ENCODE measurements at regions not wholly inside any gene's neighbourhood (a gene's known extent, or its start where the extent isn't known, plus 50 kb on each side); places are given as distances from the start of the nearest gene placed in this dataset.
A peak's percentile ranks its signal among the peaks of the same experiment; 100 is the strongest.

DNA sequence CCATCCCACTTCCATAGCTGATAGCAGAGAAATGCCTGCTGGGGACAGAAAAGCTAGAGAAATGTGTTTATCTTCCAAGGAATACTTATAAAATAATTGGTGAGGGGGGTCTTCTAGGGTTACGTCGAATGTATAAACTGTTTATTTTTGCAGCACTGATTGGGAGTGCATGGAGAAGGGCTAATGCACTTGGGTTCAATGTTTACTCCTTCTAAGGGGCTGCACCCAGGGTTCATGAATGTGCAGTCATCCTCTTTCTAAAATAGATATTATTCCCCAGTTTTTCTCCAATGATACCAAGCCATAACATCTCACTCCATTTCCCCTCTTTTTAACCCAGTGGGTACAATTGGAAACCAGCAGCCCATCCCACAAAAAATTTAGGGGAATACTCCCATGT lies 336.9 kb downstream of the ETS1 start:
- FAIRE-seq (no peak), DNase-seq (ENCODE audit: low read depth) (no peak)
- H3K36me3 ChIP-seq (ENCODE audit: control insufficient read depth, insufficient read depth, low read length), result no peaks in the 10 kb centered on the region
- no peaks in the 10 kb centered on the region for H3K27me3 ChIP-seq (ENCODE audit: control insufficient read depth, insufficient read depth, low read length)
- no peak overlapping the region for H3K4me3 ChIP-seq (ENCODE audit: low read depth, low read length)
- TF ChIP-seq, protein P1, sequence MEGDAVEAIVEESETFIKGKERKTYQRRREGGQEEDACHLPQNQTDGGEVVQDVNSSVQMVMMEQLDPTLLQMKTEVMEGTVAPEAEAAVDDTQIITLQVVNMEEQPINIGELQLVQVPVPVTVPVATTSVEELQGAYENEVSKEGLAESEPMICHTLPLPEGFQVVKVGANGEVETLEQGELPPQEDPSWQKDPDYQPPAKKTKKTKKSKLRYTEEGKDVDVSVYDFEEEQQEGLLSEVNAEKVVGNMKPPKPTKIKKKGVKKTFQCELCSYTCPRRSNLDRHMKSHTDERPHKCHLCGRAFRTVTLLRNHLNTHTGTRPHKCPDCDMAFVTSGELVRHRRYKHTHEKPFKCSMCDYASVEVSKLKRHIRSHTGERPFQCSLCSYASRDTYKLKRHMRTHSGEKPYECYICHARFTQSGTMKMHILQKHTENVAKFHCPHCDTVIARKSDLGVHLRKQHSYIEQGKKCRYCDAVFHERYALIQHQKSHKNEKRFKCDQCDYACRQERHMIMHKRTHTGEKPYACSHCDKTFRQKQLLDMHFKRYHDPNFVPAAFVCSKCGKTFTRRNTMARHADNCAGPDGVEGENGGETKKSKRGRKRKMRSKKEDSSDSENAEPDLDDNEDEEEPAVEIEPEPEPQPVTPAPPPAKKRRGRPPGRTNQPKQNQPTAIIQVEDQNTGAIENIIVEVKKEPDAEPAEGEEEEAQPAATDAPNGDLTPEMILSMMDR (IDR thresholded peaks at IDR 0.05; ENCODE audit: insufficient read depth, low read length, severe bottlenecking), result no peak

DNA sequence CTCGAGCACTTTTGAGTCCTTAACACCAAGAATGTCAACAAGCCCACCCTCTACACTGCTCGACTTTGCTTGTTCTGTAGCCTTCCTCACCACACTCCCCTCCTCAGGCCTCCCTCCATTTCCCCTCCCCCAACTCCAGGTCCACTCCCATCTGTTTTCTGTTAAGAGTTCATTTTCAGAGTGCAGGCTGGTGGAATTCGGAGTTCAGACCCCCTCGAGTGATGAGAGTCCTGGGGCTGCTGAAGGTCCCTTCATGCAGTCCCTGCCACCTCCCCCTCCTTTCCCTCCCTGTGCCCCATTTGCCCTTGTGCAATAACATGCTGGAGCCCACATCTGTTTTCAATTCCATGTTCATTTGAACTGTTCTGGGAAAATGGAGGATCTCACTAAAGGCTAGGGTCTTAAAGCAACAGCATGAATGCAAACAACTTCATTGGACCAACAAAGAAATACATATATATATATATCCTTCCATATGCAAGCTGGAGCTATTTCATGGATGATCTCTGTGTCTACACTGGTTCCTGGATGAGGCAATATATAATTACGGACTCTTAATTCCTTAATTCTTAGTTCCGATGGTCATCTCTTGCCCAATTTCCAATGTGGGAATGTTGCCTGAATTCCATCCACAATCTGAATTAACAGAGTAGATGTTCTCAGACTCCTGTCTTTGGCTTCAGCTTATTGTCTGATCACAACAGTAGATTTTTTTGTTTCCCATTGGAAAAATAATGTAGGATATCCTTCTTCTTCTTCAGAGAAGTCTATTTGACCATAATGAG lies 340.4 kb downstream of the ETS1 start:
- no peak for DNase-seq (ENCODE audit: low read depth)
- no peak for FAIRE-seq
- H3K4me3 ChIP-seq (ENCODE audit: low read depth, low read length), result no peak overlapping the region
- no peaks in the 10 kb centered on the region for H3K27me3 ChIP-seq (ENCODE audit: control insufficient read depth, insufficient read depth, low read length)
- TF ChIP-seq, protein P1 (IDR thresholded peaks at IDR 0.05; ENCODE audit: insufficient read depth, low read length, severe bottlenecking), result no peak
- no peaks in the 10 kb centered on the region for H3K36me3 ChIP-seq (ENCODE audit: control insufficient read depth, insufficient read depth, low read length)

DNA sequence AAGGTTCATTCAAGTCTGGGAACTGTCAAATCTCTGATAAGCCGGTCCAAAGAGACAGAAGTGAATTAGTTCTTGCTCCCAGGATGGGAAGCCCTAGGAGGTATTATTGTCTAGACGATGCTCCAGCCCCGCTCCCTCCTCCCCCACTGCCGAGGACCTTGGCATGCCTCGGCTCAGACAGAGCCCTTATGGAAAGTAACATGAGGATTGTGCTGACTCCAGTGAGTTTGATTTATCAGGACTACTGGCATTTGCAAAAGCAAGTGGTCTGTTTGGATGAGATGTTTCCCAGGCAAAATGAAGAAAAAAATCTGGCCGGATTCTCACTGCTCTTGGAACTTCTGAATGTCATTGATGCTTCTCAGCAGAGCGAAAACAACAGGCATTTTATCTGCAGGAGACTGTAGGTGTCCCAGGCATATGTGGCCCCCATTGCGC lies 341.0 kb downstream of the ETS1 start:
- TF ChIP-seq, protein P1 (IDR thresholded peaks at IDR 0.05; ENCODE audit: insufficient read depth, low read length, severe bottlenecking), result no peak
- FAIRE-seq (peak; percentile 7), DNase-seq (ENCODE audit: low read depth) (no peak)
- H3K27me3 ChIP-seq (ENCODE audit: control insufficient read depth, insufficient read depth, low read length), result no peaks in the 10 kb centered on the region
- no peak overlapping the region for H3K4me3 ChIP-seq (ENCODE audit: low read depth, low read length)
- H3K36me3 ChIP-seq (ENCODE audit: control insufficient read depth, insufficient read depth, low read length), result no peaks in the 10 kb centered on the region

DNA sequence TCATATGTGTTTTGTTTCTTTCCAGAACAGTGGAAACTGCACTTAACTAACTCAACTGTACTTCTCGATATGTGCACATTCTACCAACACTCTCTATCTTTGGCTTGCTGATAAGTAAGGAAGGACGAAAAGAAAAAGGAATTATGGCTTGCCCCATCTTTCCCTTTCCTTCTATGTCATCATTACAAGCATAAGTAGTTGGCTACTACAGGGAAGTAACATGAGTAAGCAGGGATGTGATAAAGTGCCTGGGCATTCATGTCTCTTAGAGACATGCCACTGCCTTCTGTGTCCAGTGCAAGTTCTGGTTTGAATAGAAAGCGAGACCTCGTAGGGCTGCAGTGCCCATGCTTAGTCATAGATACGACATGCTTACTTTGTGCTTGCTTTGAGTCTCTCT lies 342.5 kb downstream of the ETS1 start:
- TF ChIP-seq, protein P1 (IDR thresholded peaks at IDR 0.05; ENCODE audit: insufficient read depth, low read length, severe bottlenecking), result no peak
- Histone ChIP-seq H3K27me3 (ENCODE audit: control insufficient read depth, insufficient read depth, low read length) (no peaks in the 10 kb centered on the region), H3K36me3 (ENCODE audit: control insufficient read depth, insufficient read depth, low read length) (no peaks in the 10 kb centered on the region), H3K4me3 (ENCODE audit: low read depth, low read length) (no peak overlapping the region)
- DNase-seq (ENCODE audit: low read depth) (peak; percentile 71), FAIRE-seq (peak; percentile 28)

DNA sequence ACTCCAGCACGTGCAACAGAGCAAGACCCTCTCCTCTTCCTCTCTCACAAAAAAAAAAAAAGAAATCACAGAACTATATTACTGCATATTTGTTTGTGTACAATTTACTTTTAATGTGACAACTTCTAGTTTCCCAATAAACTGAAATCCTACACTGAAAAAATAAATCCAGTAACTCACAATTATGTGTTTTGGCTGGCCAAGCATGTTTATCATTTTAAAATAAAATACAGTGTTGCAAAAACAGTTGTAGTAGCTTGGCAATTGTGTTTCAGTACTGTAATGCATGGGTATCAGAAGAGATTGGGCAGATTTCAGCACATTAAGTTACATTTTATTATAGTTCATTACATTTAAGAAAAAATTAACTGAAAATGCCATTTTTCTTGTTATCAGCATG lies 344.9 kb downstream of the ETS1 start:
- no peaks in the 10 kb centered on the region for H3K27me3 ChIP-seq (ENCODE audit: control insufficient read depth, insufficient read depth, low read length)
- TF ChIP-seq, protein P1 (IDR thresholded peaks at IDR 0.05; ENCODE audit: insufficient read depth, low read length, severe bottlenecking), result no peak
- H3K36me3 ChIP-seq (ENCODE audit: control insufficient read depth, insufficient read depth, low read length), result no peaks in the 10 kb centered on the region
- H3K4me3 ChIP-seq (ENCODE audit: low read depth, low read length), result no peak overlapping the region
- no peak for FAIRE-seq
- no peak for DNase-seq (ENCODE audit: low read depth)

DNA sequence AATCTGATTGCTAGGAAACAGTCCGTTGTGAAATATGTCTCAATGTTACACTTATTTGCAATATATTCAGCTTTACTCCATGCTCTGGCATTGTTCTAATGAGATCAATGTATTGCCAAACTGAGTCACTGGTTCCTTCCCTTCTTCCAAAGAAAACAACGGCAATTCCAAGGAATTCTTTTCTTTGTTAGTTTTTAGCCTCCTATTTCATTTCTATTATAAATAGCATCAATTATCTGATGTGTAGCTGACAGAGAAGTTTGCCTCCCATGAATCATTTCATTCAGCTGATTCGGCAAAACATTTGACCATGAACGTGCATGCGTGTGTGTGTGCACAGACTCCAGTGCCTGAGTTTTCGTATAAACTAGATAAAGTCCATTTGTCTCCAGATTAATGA lies 346.8 kb downstream of the ETS1 start:
- Histone ChIP-seq H3K4me3 (ENCODE audit: low read depth, low read length) (no peak overlapping the region), H3K36me3 (ENCODE audit: control insufficient read depth, insufficient read depth, low read length) (no peaks in the 10 kb centered on the region), H3K27me3 (ENCODE audit: control insufficient read depth, insufficient read depth, low read length) (no peaks in the 10 kb centered on the region)
- DNase-seq (ENCODE audit: low read depth) (no peak), FAIRE-seq (no peak)
- TF ChIP-seq, protein P1 (IDR thresholded peaks at IDR 0.05; ENCODE audit: insufficient read depth, low read length, severe bottlenecking), result no peak

Measured in bronchial epithelial cell (primary cell).